GM12874 (cell line): ENCODE measurements at regions not wholly inside any gene's neighbourhood (a gene's known extent, or its start where the extent isn't known, plus 50 kb on each side); places are given as distances from the start of the nearest gene placed in this dataset.

Source experiments
- CTCF ChIP-seq: IDR thresholded peaks from 2 replicates; pipeline ENCODE4 v1.5.1; 2011; ENCODE audit warnings: low read depth, mild to moderate bottlenecking, control low read depth, low read length, moderate library complexity; ENCODE audit not compliant: insufficient read depth

DNA sequence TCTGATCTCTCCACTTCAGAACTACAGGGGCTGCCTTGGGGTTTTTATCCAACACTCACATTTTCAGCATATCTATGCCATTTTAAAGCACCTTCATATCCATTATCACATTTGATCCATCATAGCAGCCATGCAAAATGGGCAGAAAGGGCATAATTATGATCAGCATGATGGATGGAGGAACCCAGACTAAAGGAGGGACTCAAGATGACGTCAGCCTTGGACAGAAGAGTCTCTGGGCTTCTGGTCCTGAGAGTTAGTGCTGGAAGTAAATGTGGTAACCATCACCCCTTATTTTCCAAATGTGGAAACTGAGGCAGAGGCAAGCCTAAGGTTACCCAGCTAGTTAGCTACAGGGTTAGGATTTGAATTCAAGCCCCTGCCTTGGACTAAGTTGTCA lies 273.1 kb downstream of the DRD1 start:
- no peak for TF ChIP-seq CTCF

DNA sequence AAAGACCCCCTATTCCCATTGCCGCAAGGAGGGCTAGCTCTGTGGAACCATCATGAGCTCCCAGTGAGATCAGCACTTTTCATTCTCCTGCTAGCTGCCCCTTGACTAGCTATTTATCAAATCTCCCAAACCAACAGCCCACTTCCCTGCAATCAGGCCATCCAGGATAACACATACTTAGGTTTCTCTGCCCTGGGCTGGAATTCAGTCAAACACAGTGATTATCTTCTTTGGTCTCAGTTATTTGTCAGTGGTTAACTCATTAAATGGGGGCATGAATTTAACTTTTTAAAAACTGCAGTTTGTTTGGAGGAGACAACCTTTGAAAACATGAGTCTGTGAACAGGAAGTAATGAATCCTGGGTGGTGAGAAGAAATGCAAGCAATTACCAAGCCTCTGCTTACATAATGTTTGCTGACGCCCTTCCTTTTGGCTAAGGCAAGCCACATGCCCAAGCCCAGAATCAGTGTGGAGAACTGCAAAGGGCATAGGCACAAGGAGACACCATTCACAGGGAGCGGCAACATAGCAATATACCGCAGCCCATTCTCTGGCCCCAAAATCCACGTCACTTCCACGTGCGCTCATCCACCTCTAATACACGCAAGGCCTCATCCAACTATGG lies 275.0 kb downstream of the DRD1 start:
- TF ChIP-seq CTCF = no peak

DNA sequence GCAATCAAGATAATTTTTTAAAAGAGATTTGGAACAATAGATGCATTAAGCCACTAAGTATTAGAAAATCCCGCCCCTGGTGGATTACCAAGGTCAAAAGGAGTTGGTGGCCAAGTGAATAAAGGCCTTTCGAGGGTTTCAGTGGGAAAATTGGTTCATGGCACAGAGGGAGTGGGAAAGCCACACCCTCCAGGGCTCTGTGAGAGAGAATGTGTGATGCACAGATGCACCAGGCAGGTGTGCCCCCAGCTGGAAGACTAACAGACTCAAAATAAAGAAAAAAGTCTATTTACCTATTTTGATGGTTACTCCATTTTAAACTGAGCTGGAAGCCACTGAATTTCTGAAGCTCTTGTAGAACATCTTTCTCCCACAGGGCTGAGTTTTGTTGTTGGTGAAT lies 278.0 kb downstream of the DRD1 start:
- TF ChIP-seq CTCF = no peak

DNA sequence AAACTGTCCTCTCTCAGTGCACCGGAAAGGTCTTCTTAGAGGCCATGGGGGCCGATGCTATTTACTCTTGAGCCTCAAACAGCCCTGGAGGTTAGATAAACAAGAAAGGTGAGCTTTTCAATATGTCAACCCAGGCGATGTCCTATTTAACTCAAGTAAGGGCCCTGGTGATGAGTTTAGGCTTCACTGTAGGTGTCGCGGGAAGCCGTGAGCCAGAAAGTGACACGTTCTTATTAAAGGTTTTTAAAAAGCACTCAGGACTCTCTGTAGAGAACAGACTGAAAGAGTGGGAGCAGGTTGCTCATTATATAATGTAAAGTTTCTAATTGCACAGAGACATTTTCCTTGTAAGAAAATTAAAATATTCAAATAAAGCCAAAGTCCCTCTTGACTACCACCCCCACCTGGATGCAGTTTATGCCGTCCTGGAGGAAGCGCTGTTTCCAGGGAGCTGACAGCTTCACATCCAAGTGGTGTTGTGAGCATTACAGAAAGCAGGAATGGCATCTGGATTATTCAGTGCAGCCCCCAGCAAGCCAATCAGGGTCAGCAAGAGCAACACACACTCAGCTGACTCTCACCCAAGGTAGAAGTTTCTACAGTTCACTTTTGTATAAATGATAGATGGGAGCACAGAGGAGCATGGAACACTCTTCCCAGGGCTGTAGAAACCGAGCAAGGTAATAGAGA lies 280.3 kb downstream of the DRD1 start:
- no peak for TF ChIP-seq CTCF

GRCh38 chr5:175162036-175162435 lies 281.9 kb downstream of the DRD1 start:
- TF ChIP-seq CTCF = no peak

DNA sequence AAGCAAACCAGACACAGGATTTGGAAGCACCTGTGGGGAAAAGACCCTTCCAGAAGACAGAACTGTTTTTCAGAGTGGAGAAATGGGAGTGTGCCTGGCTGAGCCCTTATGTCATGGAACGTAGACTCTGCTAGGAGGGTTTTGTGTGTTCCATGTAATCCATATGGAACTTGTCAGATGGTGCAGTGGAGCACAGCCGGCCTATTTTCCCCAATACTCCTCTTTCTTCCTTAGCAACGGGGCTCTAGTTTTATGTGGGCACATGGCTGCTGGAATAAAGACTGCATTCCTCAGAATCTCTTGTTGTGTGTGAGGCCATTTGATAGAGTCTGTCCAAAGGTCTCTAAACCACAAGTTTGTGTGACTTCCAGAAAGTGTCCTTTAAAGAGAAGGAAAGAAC lies 284.0 kb downstream of the DRD1 start:
- TF ChIP-seq CTCF = no peak

DNA sequence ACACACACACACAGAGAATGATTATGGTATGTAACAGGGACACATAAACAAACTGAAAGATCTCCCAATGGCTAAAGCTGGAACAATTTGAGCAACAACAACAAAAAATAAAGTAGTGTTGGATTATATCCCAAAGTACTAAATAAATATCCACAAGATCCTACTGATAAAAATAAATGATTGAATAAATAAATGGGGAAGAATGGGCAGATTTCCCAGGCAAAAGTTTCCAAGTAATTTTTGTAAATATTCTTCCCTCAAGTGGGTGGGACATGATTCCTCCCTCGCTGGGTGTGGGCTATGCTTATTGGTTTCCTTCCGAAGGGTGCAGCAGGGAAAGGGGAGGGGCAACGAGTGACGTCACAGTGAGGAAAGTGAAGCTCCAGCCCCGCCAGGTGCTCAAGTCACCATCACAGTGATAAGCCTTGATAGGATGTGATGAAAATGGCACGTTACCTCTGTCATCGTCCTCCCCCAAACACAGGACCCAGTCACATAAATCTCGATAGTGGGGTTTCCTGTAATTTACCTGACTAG lies 295.3 kb downstream of the DRD1 start:
- TF ChIP-seq CTCF = no peak
